ENCODE measurements at regions not wholly inside any gene's neighbourhood (a gene's known extent, or its start where the extent isn't known, plus 50 kb on each side); places are given as distances from the start of the nearest gene placed in this dataset.

- ChIA-PET POLR2A (no interaction called here), CTCF (ENCODE audit: low intra/inter-chr PET ratio, low total read pairs) (no interaction called here)
- no peaks in the 10 kb centered on the region for H3K4me1 ChIP-seq (ENCODE audit: insufficient read depth, low read length)
- DNase-seq (ENCODE audit: low spot score): no peak
- H4K20me1 ChIP-seq (ENCODE audit: insufficient read depth, low read length): no peaks in the 10 kb centered on the region
- H3K4me3 ChIP-seq (replicated peaks in 1 of 3; ENCODE audit: insufficient read depth in 1 of 3, low read depth in 2 of 3, low read length in 3 of 3): no peak overlapping the region
- no peak overlapping the region for H3K27ac ChIP-seq (ENCODE audit: extremely low read length, insufficient read depth, low read length)
- intact Hi-C loops (cut with micrococcal nuclease; ENCODE audit: unreplicated experiment): no loop called here
- in situ Hi-C loops (cut with HindIII; ENCODE audit: extremely low pct_ligation_motif_present, low pct_unique_long_range_greater_than_20kb): no loop called here
- no peak overlapping the region for H3K4me2 ChIP-seq (ENCODE audit: low read depth, low read length)
- H3K9me3 ChIP-seq (ENCODE audit: low read length): no peaks in the 10 kb centered on the region
- no TSS peak for BruUV-seq (replicated peaks)
- peak; percentile 33 for ATAC-seq
- peaks cover 0 to 25% of the 10 kb centered on the region in 2 experiments; a peak in 1 of 5 replicates for H3K27me3 ChIP-seq (ENCODE audit: control insufficient read depth in 1 of 2, insufficient read depth in 2 of 2, low read length in 2 of 2)
- no peak for FAIRE-seq
- no peak overlapping the region for H3K9ac ChIP-seq (ENCODE audit: insufficient read depth, low read depth, low read length)
- H3K79me2 ChIP-seq (ENCODE audit: insufficient read depth, low read length): no peaks in the 10 kb centered on the region
- WGBS (ENCODE audit: low lambda C conversion rate): 47% methylated on average over 12 of the region's 13 CpGs
- H2AFZ ChIP-seq (ENCODE audit: low read length): no peak overlapping the region
- H3K36me3 ChIP-seq (replicated peaks in 1 of 2; ENCODE audit: control insufficient read depth in 1 of 2, insufficient read depth in 2 of 2, low read length in 2 of 2): no peaks in the 10 kb centered on the region
- TF ChIP-seq HBP1 (CRISPR knock-in tag; IDR thresholded peaks at IDR 0.05; ENCODE audit: low read depth): no peak
- no peak for TF ChIP-seq DNMT3B (CRISPR knock-in tag; conservative IDR thresholded peaks at IDR 0.05)
- no peak for TF ChIP-seq ZNF407 (CRISPR knock-in tag; IDR thresholded peaks at IDR 0.05; ENCODE audit: not compliant biosample characterization)
- no peak for TF ChIP-seq ZNF3 (CRISPR knock-in tag; IDR thresholded peaks at IDR 0.05)
- TF ChIP-seq NFE2L2 (IDR thresholded peaks at IDR 0.05; ENCODE audit: low read length): no peak
- TF ChIP-seq THAP11 (CRISPR knock-in tag; IDR thresholded peaks at IDR 0.05): no peak
- TF ChIP-seq SRSF9 (IDR thresholded peaks at IDR 0.05; ENCODE audit: borderline replicate concordance, insufficient read depth, low read depth, low read length, poor library complexity, severe bottlenecking): no peak
- no peak for TF ChIP-seq ZNF503 (CRISPR knock-in tag; IDR thresholded peaks at IDR 0.05)
- TF ChIP-seq ZNF720 (CRISPR knock-in tag; IDR thresholded peaks at IDR 0.05): no peak
- TF ChIP-seq RFXAP (CRISPR knock-in tag; IDR thresholded peaks at IDR 0.05; ENCODE audit: borderline replicate concordance): no peak
- no peak for TF ChIP-seq REL (CRISPR knock-in tag; conservative IDR thresholded peaks at IDR 0.05)
- no peak for TF ChIP-seq SNAPC5 (CRISPR knock-in tag; IDR thresholded peaks at IDR 0.05; ENCODE audit: borderline replicate concordance)
- no peak for TF ChIP-seq SRSF1 (optimal IDR thresholded peaks at IDR 0.05; ENCODE audit: low read depth, low read length)
- TF ChIP-seq HES4 (CRISPR knock-in tag; IDR thresholded peaks at IDR 0.05; ENCODE audit: borderline replicate concordance): no peak
- TF ChIP-seq PPARG (CRISPR knock-in tag; conservative IDR thresholded peaks at IDR 0.05): no peak
These were observed 227.2 kb downstream of the QKI start for GRCh38 chr6:163641706-163642105.

Measured in HepG2 (cell line).